Middle frontal gyrus (tissue), 1 donor: ENCODE measurements at regions not wholly inside any gene's neighbourhood (a gene's known extent, or its start where the extent isn't known, plus 50 kb on each side); places are given as distances from the start of the nearest gene placed in this dataset.
"Not testable (repeated sequence)": the region's sequence is repeated elsewhere in the genome, so short reads cannot be mapped to it uniquely, and the experiment has no call there.

Experiments
- DNase-seq: peaks from one replicate; pipeline ENCODE4 v3.0.0-alpha.2; 2015; ENCODE audit warnings: low spot score; ENCODE audit errors: extremely low spot score

- no peak for DNase-seq
Observed at GRCh38 chr10:113487154-113487553, 65.7 kb upstream of the HABP2 start.

GRCh38 chr10:113488186-113488585, 64.7 kb upstream of the HABP2 start:
- DNase-seq: no peak

GRCh38 chr10:113489522-113489921, 63.3 kb upstream of the HABP2 start:
- DNase-seq: not testable (repeated sequence)

- no peak for DNase-seq
Observed at GRCh38 chr10:113491967-113492565, 60.8 kb upstream of the HABP2 start.

- no peak for DNase-seq
Observed at GRCh38 chr10:113493195-113493594, 59.7 kb upstream of the HABP2 start.

- no peak for DNase-seq
Observed at GRCh38 chr10:113493882-113494301, 59.0 kb upstream of the HABP2 start.

- no peak for DNase-seq
Observed at GRCh38 chr10:113494761-113495160, 58.1 kb upstream of the HABP2 start.

- DNase-seq: no peak
Observed at GRCh38 chr10:113495553-113495952, 57.3 kb upstream of the HABP2 start.

- DNase-seq: no peak
Observed at GRCh38 chr10:113496111-113497109, 56.4 kb upstream of the HABP2 start.

- no peak for DNase-seq
Observed at GRCh38 chr10:113497198-113497597, 55.7 kb upstream of the HABP2 start.

- no peak for DNase-seq
Observed at GRCh38 chr10:113498997-113499396, 53.9 kb upstream of the HABP2 start.

GRCh38 chr10:113499806-113500205, 53.0 kb upstream of the HABP2 start:
- DNase-seq: no peak

GRCh38 chr10:113501031-113501430, 51.8 kb upstream of the HABP2 start:
- DNase-seq: not testable (repeated sequence)
